CD4-positive, alpha-beta T cell treated with Interleukin-21 for 1 hour (primary cell): ENCODE measurements at regions not wholly inside any gene's neighbourhood (a gene's known extent, or its start where the extent isn't known, plus 50 kb on each side); places are given as distances from the start of the nearest gene placed in this dataset.

Experiments used
- DNase-seq: peaks from one replicate; pipeline ENCODE4 v3.0.0-alpha.2; 2020

- DNase-seq = no peak
Measured at GRCh38 chr2:104465981-104466380, 387.9 kb upstream of the POU3F3 start.

- DNase-seq = no peak
Measured at GRCh38 chr2:104468846-104469245, 385.1 kb upstream of the POU3F3 start.

GRCh38 chr2:104472076-104472475 is 381.8 kb upstream of the POU3F3 start:
- no peak for DNase-seq

GRCh38 chr2:104473546-104473945 is 380.4 kb upstream of the POU3F3 start:
- no peak for DNase-seq

GRCh38 chr2:104474716-104475115 is 379.2 kb upstream of the POU3F3 start:
- no peak for DNase-seq

- no peak for DNase-seq
Measured at GRCh38 chr2:104476075-104476474, 377.8 kb upstream of the POU3F3 start.

GRCh38 chr2:104476563-104476988 is 377.3 kb upstream of the POU3F3 start:
- no peak for DNase-seq

- DNase-seq = no peak
Measured at GRCh38 chr2:104481341-104481740, 372.6 kb upstream of the POU3F3 start.

GRCh38 chr2:104487366-104487765 is 366.5 kb upstream of the POU3F3 start:
- DNase-seq = no peak

- no peak for DNase-seq
Measured at GRCh38 chr2:104493698-104494097, 360.2 kb upstream of the POU3F3 start.

GRCh38 chr2:104501342-104501741 is 352.6 kb upstream of the POU3F3 start:
- no peak for DNase-seq

GRCh38 chr2:104501929-104502328 is 352.0 kb upstream of the POU3F3 start:
- DNase-seq = no peak

- DNase-seq = no peak
Measured at GRCh38 chr2:104502901-104503300, 351.0 kb upstream of the POU3F3 start.

- no peak for DNase-seq
Measured at GRCh38 chr2:104504331-104505073, 349.4 kb upstream of the POU3F3 start.

GRCh38 chr2:104518256-104518655 is 335.7 kb upstream of the POU3F3 start:
- no peak for DNase-seq

GRCh38 chr2:104521247-104521646 is 332.7 kb upstream of the POU3F3 start:
- DNase-seq = no peak

- DNase-seq = no peak
Measured at GRCh38 chr2:104523921-104524320, 330.0 kb upstream of the POU3F3 start.

- no peak for DNase-seq
Measured at GRCh38 chr2:104528101-104528500, 325.8 kb upstream of the POU3F3 start.

- DNase-seq = no peak
Measured at GRCh38 chr2:104531122-104531521, 322.8 kb upstream of the POU3F3 start.

GRCh38 chr2:104537116-104537515 is 316.8 kb upstream of the POU3F3 start:
- no peak for DNase-seq

GRCh38 chr2:104538077-104538476 is 315.8 kb upstream of the POU3F3 start:
- DNase-seq = no peak

GRCh38 chr2:104539649-104540048 is 314.3 kb upstream of the POU3F3 start:
- no peak for DNase-seq

GRCh38 chr2:104545055-104545454 is 308.9 kb upstream of the POU3F3 start:
- DNase-seq = no peak

GRCh38 chr2:104546537-104546936 is 307.4 kb upstream of the POU3F3 start:
- DNase-seq = no peak

- DNase-seq = no peak
Measured at GRCh38 chr2:104547221-104547620, 306.7 kb upstream of the POU3F3 start.
